ENCODE measurements at regions not wholly inside any gene's neighbourhood (a gene's known extent, or its start where the extent isn't known, plus 50 kb on each side); places are given as distances from the start of the nearest gene placed in this dataset.

DNA sequence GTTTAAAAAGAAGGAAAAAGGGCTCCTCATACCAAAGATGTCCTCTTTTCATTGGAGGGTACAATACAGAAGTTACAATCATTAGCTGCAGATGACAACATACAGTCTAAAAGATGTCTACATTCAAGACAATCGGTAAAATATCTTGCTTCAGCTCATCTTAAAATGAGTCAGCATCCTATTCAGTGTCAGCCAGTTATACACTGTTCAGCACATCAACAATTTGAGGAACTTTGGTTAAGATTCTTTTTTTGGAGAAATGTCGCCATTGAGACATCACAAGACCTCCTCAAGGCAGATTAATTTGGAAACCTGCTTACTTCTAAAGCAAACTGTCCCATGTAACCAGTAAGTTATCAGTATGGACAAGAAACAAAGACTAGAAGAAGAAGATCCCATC is 100.7 kb upstream of the SLC38A4 start:
- no peak for TF ChIP-seq MYC (IDR thresholded peaks at IDR 0.05; ENCODE audit: low read depth, low read length)
- TF ChIP-seq, protein P1, sequence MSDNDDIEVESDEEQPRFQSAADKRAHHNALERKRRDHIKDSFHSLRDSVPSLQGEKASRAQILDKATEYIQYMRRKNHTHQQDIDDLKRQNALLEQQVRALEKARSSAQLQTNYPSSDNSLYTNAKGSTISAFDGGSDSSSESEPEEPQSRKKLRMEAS (IDR thresholded peaks at IDR 0.05; ENCODE audit: low read depth, low read length): no peak
- no peak for TF ChIP-seq POLR2A (IDR thresholded peaks at IDR 0.05; ENCODE audit: extremely low read depth, insufficient read length)
- TF ChIP-seq, protein P2, sequence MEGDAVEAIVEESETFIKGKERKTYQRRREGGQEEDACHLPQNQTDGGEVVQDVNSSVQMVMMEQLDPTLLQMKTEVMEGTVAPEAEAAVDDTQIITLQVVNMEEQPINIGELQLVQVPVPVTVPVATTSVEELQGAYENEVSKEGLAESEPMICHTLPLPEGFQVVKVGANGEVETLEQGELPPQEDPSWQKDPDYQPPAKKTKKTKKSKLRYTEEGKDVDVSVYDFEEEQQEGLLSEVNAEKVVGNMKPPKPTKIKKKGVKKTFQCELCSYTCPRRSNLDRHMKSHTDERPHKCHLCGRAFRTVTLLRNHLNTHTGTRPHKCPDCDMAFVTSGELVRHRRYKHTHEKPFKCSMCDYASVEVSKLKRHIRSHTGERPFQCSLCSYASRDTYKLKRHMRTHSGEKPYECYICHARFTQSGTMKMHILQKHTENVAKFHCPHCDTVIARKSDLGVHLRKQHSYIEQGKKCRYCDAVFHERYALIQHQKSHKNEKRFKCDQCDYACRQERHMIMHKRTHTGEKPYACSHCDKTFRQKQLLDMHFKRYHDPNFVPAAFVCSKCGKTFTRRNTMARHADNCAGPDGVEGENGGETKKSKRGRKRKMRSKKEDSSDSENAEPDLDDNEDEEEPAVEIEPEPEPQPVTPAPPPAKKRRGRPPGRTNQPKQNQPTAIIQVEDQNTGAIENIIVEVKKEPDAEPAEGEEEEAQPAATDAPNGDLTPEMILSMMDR (IDR thresholded peaks at IDR 0.05; ENCODE audit: low read depth, low read length): no peak
- no peak overlapping the region for H3K4me3 ChIP-seq (ENCODE audit: low read depth, low read length)
- peak; percentile 17 for DNase-seq (ENCODE audit: low read depth)

DNA sequence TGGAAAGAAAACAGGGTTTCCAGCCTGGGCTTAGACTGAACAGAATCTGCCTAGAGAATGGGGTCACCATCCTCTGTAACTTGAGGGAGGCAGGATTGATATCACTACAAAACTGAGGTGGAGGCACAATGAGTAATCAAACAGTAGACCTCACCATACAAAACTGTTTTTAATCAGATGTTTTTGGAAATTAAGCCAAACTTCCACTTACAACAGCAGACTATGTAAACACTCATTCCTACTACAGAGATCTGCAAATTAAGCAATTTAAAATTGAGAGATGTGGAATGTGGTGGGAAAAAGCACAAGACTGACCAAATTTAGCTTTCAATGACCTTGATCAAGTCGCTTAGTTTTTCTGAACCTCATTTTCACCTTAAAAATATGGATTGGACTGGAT is 104.3 kb upstream of the SLC38A4 start:
- no peak for DNase-seq (ENCODE audit: low read depth)
- TF ChIP-seq, protein P2 (IDR thresholded peaks at IDR 0.05; ENCODE audit: low read depth, low read length): no peak
- TF ChIP-seq, protein P1 (IDR thresholded peaks at IDR 0.05; ENCODE audit: low read depth, low read length): no peak
- TF ChIP-seq MYC (IDR thresholded peaks at IDR 0.05; ENCODE audit: low read depth, low read length) (no peak), POLR2A (IDR thresholded peaks at IDR 0.05; ENCODE audit: extremely low read depth, insufficient read length) (no peak)
- no peak overlapping the region for H3K4me3 ChIP-seq (ENCODE audit: low read depth, low read length)

DNA sequence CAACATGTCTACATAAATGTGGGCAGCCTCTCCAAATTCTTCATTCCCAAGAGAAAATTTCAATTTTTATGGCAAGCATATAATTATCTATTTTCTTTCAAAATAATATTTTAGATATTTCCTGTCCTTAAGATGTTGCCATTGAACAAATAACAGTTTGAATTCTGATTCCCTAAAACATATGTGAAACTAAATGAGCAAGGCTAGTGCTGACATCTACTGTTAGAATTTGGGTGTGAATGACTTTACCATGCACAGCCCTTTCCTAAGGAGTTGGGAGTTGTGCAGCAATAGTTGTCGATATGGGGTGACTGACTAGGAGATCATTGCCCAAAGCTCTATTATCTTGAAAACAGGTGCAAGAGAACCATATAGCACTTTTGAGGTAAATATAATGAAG is 108.2 kb upstream of the SLC38A4 start:
- TF ChIP-seq, protein P2 (IDR thresholded peaks at IDR 0.05; ENCODE audit: low read depth, low read length): peak; percentile 26
- no peak for TF ChIP-seq POLR2A (IDR thresholded peaks at IDR 0.05; ENCODE audit: extremely low read depth, insufficient read length)
- peak; percentile 46 for DNase-seq (ENCODE audit: low read depth)
- H3K4me3 ChIP-seq (ENCODE audit: low read depth, low read length): no peak overlapping the region

- H3K4me3 ChIP-seq (ENCODE audit: low read depth, low read length): no peak overlapping the region
- DNase-seq (ENCODE audit: low read depth): no peak
- TF ChIP-seq, protein P2 (IDR thresholded peaks at IDR 0.05; ENCODE audit: low read depth, low read length): no peak
- no peak for TF ChIP-seq MYC (IDR thresholded peaks at IDR 0.05; ENCODE audit: low read depth, low read length)
- TF ChIP-seq POLR2A (IDR thresholded peaks at IDR 0.05; ENCODE audit: extremely low read depth, insufficient read length): no peak
- TF ChIP-seq, protein P1 (IDR thresholded peaks at IDR 0.05; ENCODE audit: low read depth, low read length): no peak
These were observed 108.7 kb upstream of the SLC38A4 start for GRCh38 chr12:46934374-46935111.

GRCh38 chr12:46935271-46935847 is 109.6 kb upstream of the SLC38A4 start:
- H3K4me3 ChIP-seq (ENCODE audit: low read depth, low read length): no peak overlapping the region
- TF ChIP-seq POLR2A (IDR thresholded peaks at IDR 0.05; ENCODE audit: extremely low read depth, insufficient read length) (no peak), MYC (IDR thresholded peaks at IDR 0.05; ENCODE audit: low read depth, low read length) (no peak)
- TF ChIP-seq, protein P1 (IDR thresholded peaks at IDR 0.05; ENCODE audit: low read depth, low read length): no peak
- TF ChIP-seq, protein P2 (IDR thresholded peaks at IDR 0.05; ENCODE audit: low read depth, low read length): no peak
- no peak for DNase-seq (ENCODE audit: low read depth)

Measured in NB4 (cell line).